GM19463 (cell line): ENCODE measurements at regions not wholly inside any gene's neighbourhood (a gene's known extent, or its start where the extent isn't known, plus 50 kb on each side); places are given as distances from the start of the nearest gene placed in this dataset.
"Not testable (repeated sequence)": the region's sequence is repeated elsewhere in the genome, so short reads cannot be mapped to it uniquely, and the experiment has no call there.

Experiments
- ATAC-seq: cut with Tn5 transposase; IDR thresholded peaks from one replicate; pipeline ENCODE4 v1.9.1; 2021; ENCODE audit warnings: mild to moderate bottlenecking, moderate library complexity; ENCODE audit not compliant: unreplicated experiment

DNA sequence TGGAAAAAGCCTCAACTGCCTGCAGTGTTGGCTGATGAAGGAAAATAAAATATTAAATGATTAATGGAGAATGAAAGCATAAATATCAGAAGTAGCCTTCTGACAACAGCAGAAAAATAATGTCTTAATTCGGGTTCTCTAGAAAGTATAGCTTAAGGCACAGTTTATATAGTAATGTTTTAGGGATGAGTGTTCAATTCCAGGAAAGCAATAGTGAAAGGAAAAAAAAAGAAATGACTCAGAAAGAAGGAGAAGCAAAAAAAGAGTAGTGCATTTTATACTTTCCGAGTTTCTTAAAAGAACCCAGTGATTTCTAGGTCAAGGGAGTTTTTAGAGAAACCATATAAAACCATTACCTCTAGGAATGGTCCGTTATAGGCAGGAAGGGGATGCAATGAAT is 137.3 kb downstream of the HTR1B start:
- no peak for ATAC-seq

DNA sequence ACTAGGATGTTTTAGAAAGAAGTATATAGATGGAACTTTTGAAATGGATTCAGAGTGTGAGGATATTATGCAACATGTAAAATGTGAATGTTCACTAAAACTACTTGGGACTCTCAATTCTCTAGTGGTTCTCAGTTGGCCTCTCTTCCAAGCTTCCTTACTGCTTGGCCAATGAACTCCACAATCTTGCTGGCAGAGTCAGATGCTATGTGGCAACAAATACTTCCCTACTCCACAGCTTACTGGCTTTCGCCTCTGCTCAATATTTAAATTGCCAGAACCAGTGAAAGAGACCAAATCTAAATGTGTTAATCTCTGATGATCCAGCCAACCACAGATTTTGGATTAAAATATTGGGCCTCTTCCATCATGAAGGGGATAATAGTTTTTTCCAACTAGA is 138.4 kb downstream of the HTR1B start:
- ATAC-seq: no peak

DNA sequence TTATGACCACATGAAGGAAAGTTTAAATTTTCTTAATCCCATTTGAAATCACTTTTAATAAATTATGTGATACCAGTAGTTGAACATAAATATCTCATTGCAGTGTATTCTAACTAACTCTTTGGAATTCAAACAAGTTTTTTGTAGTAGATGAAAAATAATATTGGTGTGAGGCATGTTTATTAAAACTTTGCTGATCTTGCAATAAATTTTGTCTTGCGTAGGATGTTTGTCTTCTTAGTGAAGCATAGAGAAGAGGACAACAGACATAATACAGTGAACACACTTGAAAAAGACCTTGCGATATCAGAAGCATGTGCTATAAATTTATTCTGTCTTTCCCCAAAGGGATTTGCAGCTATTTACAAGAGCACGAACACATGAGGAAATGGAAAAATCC is 140.7 kb downstream of the HTR1B start:
- no peak for ATAC-seq

GRCh38 chr6:77318256-77318655 is 145.0 kb downstream of the HTR1B start:
- no peak for ATAC-seq

GRCh38 chr6:77313595-77313994 is 149.7 kb downstream of the HTR1B start:
- no peak for ATAC-seq

DNA sequence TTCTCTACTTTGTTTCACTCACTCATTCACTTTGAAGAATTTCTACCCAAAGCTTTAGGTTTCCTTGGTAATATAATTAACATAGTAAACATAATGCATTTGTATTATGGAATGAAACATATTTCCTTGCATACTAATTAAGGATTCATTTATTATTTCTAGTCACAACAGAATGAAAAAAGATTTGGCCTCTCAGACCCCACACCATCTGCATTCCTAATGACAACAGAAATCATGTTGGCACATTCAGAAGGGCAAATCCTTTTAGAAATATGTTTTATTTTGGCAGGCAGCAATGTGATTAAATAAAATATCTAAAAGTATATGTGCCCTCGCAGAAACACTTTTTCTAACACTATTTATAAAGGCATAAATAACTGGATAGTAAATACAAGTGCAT is 163.4 kb downstream of the HTR1B start:
- ATAC-seq: no peak

GRCh38 chr6:77298283-77298682 is 165.0 kb downstream of the HTR1B start:
- ATAC-seq: no peak

DNA sequence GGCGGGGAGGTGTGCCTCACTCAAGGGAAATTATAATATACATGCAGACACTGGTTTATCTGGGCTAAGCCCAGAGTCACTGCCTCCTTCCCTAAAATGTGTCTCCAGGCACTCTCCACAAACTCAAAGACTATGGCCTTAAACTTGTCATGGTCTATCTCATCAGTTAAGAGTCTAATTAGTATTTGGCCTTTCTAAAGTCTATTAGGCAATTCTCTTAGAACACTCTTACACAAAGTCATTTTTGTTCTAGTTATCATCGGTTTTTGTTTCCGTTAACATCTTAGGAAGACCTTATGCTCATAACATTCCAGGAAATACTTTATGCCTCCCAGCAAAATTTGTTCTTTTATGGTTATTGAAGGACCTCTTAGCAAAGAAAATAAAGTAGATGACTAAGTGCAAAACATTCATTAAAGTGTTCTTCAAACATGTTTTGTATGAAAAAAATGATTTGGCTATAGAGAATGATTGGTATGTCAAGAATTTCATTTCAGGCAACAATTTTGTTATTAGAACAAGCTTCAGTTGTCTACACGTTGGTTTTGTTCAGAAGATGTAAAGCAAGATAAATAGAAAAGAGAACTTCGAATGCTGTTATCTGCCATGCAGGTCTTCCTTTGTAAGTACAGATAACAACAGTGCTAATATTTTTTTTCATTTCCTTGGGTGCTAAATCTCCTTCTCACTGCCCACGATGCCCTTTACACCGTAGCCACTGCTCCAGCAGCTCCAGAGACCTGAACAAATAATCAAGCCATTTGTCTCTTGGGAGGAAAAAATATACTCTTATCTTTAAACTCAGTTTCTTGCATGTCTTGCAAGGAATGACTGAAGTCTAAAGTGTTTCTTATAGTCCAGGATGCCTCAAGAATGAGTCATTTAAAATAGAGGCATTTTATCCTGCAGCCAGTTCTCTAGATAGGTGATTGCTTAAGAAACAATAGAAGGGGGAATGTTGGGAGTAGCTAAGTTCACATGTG is 170.4 kb downstream of the HTR1B start:
- no peak for ATAC-seq

DNA sequence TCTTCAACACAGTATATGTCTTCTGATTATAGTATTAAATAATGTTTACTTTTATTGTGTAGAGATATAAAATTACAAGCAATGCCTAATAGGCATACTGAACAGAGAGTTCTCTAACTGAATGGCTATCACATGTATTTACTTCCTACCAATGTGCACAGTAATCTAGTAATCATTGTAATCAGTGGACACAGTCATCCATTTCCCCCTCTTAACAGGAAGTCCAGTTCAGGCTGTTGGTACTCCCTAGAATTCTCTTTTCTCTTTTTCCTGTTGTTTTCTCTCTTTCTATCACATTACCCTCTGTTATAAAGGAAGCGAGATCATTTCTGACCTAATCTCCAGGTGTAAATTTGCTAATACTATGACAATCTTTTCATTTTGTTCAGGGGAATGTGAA is 172.5 kb downstream of the HTR1B start:
- ATAC-seq: no peak

GRCh38 chr6:77286541-77286940 is 176.8 kb downstream of the HTR1B start:
- no peak for ATAC-seq

- no peak for ATAC-seq
These were observed 189.4 kb downstream of the HTR1B start for GRCh38 chr6:77273929-77274328.

- ATAC-seq: no peak
These were observed 198.3 kb downstream of the HTR1B start for GRCh38 chr6:77264970-77265369.

- no peak for ATAC-seq
These were observed 200.3 kb downstream of the HTR1B start for GRCh38 chr6:77263003-77263402.

- not testable (repeated sequence) for ATAC-seq
These were observed 211.5 kb downstream of the HTR1B start for GRCh38 chr6:77251801-77252200.

- ATAC-seq: no peak
These were observed 213.7 kb downstream of the HTR1B start for GRCh38 chr6:77249560-77249959.

GRCh38 chr6:77245026-77245425 is 218.3 kb downstream of the HTR1B start:
- ATAC-seq: no peak

GRCh38 chr6:77231438-77232305 is 231.6 kb downstream of the HTR1B start:
- ATAC-seq: no peak

DNA sequence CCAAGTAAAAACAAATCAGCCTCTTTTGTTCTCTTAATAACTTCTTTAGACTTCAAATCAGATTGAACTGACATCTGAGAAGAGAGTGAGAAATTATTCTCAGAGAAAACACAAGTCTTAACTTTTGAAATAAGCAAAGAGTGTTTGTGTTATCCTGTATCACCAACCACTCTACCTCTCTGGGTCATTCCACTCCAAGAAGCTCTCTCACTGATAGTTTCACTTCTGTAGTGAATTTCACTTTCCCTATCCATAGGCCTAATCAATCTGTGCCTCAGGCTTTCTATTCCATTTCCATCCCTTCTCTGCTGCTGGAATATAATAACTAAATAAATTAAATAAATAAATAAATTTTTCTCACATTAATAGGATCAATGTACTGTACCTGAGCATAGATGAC is 235.0 kb downstream of the HTR1B start:
- no peak for ATAC-seq

DNA sequence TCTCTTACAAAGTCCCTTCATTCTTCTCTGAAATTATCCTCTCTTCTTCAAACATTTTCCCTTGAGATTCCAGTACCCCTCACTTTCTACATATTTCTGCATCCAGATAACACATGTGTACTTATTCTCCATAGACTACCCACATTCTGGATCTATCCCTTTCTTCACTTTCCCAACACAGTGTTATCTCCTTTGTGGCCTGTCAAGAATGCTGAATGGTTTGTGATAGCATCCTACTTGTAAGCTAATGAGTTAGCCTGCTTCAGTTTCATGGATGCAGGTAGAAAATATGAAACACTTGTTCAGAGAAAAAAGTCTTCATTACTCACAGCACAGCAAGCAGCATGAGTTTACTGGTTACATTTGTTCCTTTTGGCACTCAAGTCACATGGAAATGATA is 245.4 kb downstream of the HTR1B start:
- ATAC-seq: no peak

DNA sequence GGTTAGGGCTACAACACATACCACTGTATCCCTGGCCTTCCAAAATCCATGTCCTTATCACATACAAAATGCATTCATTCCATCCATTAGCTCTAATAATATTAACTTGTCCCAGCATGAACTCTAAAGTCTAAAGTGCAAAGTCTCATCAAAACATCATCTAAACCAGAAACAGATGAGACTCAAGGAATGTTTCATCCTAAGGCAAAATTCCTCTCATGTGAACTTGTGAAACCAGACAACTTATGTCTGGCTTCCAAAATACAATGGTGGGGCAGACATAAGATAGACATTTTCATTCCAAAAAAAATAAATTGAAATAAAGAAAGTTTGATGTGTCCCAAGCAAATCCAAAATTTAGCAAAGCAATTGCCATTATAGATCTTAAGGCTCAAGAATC is 257.4 kb downstream of the HTR1B start:
- ATAC-seq: no peak

DNA sequence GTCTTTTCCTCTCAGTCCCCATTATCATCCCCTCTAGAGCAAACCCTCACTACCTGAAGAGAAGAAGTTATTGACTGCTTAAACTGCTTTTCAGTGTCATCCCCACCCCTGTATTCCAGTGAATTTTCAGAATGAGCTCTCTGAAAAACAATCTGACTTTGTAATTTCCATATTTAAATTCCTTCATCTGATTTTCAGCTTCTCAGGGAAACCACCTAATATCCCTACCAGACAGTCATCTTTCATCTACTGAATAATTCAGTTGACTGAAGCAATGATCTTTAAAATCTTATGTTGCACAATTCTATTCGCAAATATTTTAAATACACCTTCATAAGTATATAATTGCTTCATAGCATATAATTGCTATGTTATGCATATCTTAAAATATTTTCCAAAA is 258.7 kb downstream of the HTR1B start:
- ATAC-seq: no peak

- ATAC-seq: no peak
These were observed 279.8 kb downstream of the HTR1B start for GRCh38 chr6:77183447-77183846.
